Neural crest cell (in vitro differentiated cells): ENCODE measurements at regions not wholly inside any gene's neighbourhood (a gene's known extent, or its start where the extent isn't known, plus 50 kb on each side); places are given as distances from the start of the nearest gene placed in this dataset.

Experiments
- DNase-seq: peaks from one replicate; pipeline ENCODE4 v3.0.0; 2021; ENCODE audit warnings: low read depth, mixed read lengths, low spot score
- H3K27ac Mint-ChIP-seq: one replicate; pipeline ENCODE4 v1.8.0; 2021; ENCODE audit warnings: mild to moderate bottlenecking, mixed read lengths; ENCODE audit not compliant: unreplicated experiment
- H3K27me3 Mint-ChIP-seq: 2 replicates; pipeline ENCODE4 v1.8.0; 2021; ENCODE audit warnings: low read depth, mild to moderate bottlenecking, mixed read lengths
- H3K36me3 Mint-ChIP-seq: 2 replicates; pipeline ENCODE4 v1.8.0; 2021; ENCODE audit warnings: low read depth, mild to moderate bottlenecking, mixed read lengths
- H3K4me1 Mint-ChIP-seq: 2 replicates; pipeline ENCODE4 v1.8.0; 2021; ENCODE audit warnings: mixed read lengths
- H3K4me3 Mint-ChIP-seq: one replicate; pipeline ENCODE4 v1.8.0; 2021; ENCODE audit warnings: mild to moderate bottlenecking, mixed read lengths
- H3K9me3 Mint-ChIP-seq: 2 replicates; pipeline ENCODE4 v1.8.0; 2021; ENCODE audit warnings: mixed read lengths
- CTCF ChIP-seq: fragments of 200-600 bp; sonication (generic); conservative IDR thresholded peaks from 2 replicates; pipeline ENCODE4 v1.5.0; 2021; ENCODE audit warnings: antibody characterized with exemption, mild to moderate bottlenecking

- H3K9me3 Mint-ChIP-seq, result peaks cover 7% of the 10 kb centered on the region
- no peak overlapping the region for H3K4me3 Mint-ChIP-seq
- no peaks in the 10 kb centered on the region for H3K36me3 Mint-ChIP-seq
- peaks cover 28% of the 10 kb centered on the region for H3K27me3 Mint-ChIP-seq
- DNase-seq, result no peak
- TF ChIP-seq CTCF, result no peak
- H3K27ac Mint-ChIP-seq, result no peak overlapping the region
- H3K4me1 Mint-ChIP-seq, result no peaks in the 10 kb centered on the region
Measured at GRCh38 chr1:221201773-221202172, 322.5 kb downstream of the HLX start.

GRCh38 chr1:221203224-221204054 is 324.2 kb downstream of the HLX start:
- H3K4me3 Mint-ChIP-seq, result no peak overlapping the region
- H3K4me1 Mint-ChIP-seq, result no peaks in the 10 kb centered on the region
- H3K27ac Mint-ChIP-seq, result no peak overlapping the region
- peaks cover 7% of the 10 kb centered on the region for H3K9me3 Mint-ChIP-seq
- H3K27me3 Mint-ChIP-seq, result peaks cover 34% of the 10 kb centered on the region
- peak; percentile 86 for DNase-seq
- H3K36me3 Mint-ChIP-seq, result no peaks in the 10 kb centered on the region
- TF ChIP-seq CTCF, result peak; percentile 88

GRCh38 chr1:221204055-221204833 is 325.0 kb downstream of the HLX start:
- H3K4me3 Mint-ChIP-seq, result no peak overlapping the region
- H3K9me3 Mint-ChIP-seq, result peaks cover 5% of the 10 kb centered on the region
- DNase-seq, result no peak
- TF ChIP-seq CTCF, result no peak
- H3K4me1 Mint-ChIP-seq, result no peaks in the 10 kb centered on the region
- H3K27me3 Mint-ChIP-seq, result peaks cover 38% of the 10 kb centered on the region
- no peak overlapping the region for H3K27ac Mint-ChIP-seq
- no peaks in the 10 kb centered on the region for H3K36me3 Mint-ChIP-seq

GRCh38 chr1:221206076-221206475 is 326.8 kb downstream of the HLX start:
- no peak overlapping the region for H3K4me3 Mint-ChIP-seq
- no peak for TF ChIP-seq CTCF
- no peak for DNase-seq
- peaks cover 3% of the 10 kb centered on the region for H3K9me3 Mint-ChIP-seq
- peaks cover 46% of the 10 kb centered on the region for H3K27me3 Mint-ChIP-seq
- no peaks in the 10 kb centered on the region for H3K4me1 Mint-ChIP-seq
- no peak overlapping the region for H3K27ac Mint-ChIP-seq
- no peaks in the 10 kb centered on the region for H3K36me3 Mint-ChIP-seq

GRCh38 chr1:221212926-221213325 is 333.7 kb downstream of the HLX start:
- H3K4me3 Mint-ChIP-seq, result no peak overlapping the region
- DNase-seq, result no peak
- TF ChIP-seq CTCF, result no peak
- no peaks in the 10 kb centered on the region for H3K4me1 Mint-ChIP-seq
- peaks cover 3% of the 10 kb centered on the region for H3K9me3 Mint-ChIP-seq
- H3K27me3 Mint-ChIP-seq, result peaks cover 48% of the 10 kb centered on the region
- no peaks in the 10 kb centered on the region for H3K36me3 Mint-ChIP-seq
- H3K27ac Mint-ChIP-seq, result no peak overlapping the region
